IMR-90 (cell line): ENCODE measurements at regions not wholly inside any gene's neighbourhood (a gene's known extent, or its start where the extent isn't known, plus 50 kb on each side); places are given as distances from the start of the nearest gene placed in this dataset.

Source experiments
- CHD1 ChIP-seq: IDR thresholded peaks from 2 replicates; pipeline ENCODE4 v1.6.1; 2012; ENCODE audit warnings: low read depth, low read length, improper control_type of control experiment
- POLR2A ChIP-seq: IDR thresholded peaks from 2 replicates; pipeline ENCODE4 v1.6.1; 2012; ENCODE audit warnings: mild to moderate bottlenecking, low read depth, low read length
- SMC3 ChIP-seq: fragments of 150-350 bp; IDR thresholded peaks from 2 replicates; pipeline ENCODE4 v1.6.1; 2016; ENCODE audit warnings: low read depth, mild to moderate bottlenecking, antibody characterized with exemption, low read length, moderate library complexity
- TF ChIP-seq, protein P1 (sequence below): conservative IDR thresholded peaks from 2 replicates; pipeline ENCODE4 v1.5.1; 2012; ENCODE audit warnings: mild to moderate bottlenecking, low read depth, low read length, improper control_type of control experiment

DNA sequence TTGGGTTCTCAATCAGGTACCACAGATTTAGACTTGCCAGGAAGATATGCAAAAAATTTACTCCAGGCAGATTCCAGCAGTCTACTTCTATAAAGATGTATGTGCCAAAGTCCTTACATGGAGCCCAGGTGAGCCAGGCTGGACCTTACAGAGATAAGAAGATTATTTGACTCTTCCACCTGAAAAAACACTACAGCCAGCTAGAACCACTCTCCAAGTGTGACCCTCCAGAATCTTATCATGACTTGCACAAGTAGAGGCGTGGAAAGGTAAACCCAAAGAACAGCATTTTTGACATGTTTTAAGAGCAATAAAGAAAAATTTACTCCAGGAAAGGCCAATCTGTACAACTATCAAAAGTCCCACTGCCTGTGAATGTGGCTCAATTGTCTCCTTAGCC is 146.8 kb upstream of the DPT start:
- TF ChIP-seq, protein P1, sequence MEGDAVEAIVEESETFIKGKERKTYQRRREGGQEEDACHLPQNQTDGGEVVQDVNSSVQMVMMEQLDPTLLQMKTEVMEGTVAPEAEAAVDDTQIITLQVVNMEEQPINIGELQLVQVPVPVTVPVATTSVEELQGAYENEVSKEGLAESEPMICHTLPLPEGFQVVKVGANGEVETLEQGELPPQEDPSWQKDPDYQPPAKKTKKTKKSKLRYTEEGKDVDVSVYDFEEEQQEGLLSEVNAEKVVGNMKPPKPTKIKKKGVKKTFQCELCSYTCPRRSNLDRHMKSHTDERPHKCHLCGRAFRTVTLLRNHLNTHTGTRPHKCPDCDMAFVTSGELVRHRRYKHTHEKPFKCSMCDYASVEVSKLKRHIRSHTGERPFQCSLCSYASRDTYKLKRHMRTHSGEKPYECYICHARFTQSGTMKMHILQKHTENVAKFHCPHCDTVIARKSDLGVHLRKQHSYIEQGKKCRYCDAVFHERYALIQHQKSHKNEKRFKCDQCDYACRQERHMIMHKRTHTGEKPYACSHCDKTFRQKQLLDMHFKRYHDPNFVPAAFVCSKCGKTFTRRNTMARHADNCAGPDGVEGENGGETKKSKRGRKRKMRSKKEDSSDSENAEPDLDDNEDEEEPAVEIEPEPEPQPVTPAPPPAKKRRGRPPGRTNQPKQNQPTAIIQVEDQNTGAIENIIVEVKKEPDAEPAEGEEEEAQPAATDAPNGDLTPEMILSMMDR, result no peak
- TF ChIP-seq SMC3 (no peak), POLR2A (no peak), CHD1 (no peak)
